Naive B cell (primary cell): ENCODE measurements at regions not wholly inside any gene's neighbourhood (a gene's known extent, or its start where the extent isn't known, plus 50 kb on each side); places are given as distances from the start of the nearest gene placed in this dataset.

Experiments
- ATAC-seq, 2 donors: fragments of 150-1000 bp; cut with Tn5 transposase; 2 replicates each; pipeline ENCODE4 v1.10.0; 2021; ENCODE audit warnings: low read depth in 2 of 2, mild to moderate bottlenecking in 2 of 2, moderate library complexity in 2 of 2
- DNase-seq: peaks from one replicate; pipeline ENCODE4 v3.0.0; 2022
- H3K27ac Mint-ChIP-seq, 6 donors: one replicate each; pipeline ENCODE4 v1.8.0; 2020 to 2022; ENCODE audit warnings: mild to moderate bottlenecking in 6 of 6, mixed read lengths in 6 of 6, moderate library complexity in 5 of 6, inconsistent platforms in 2 of 6
- H3K27me3 Mint-ChIP-seq, 3 donors: one replicate each; pipeline ENCODE4 v1.8.0; 2021 to 2022; ENCODE audit warnings: mixed read lengths in 3 of 3, mild to moderate bottlenecking in 1 of 3
- H3K36me3 Mint-ChIP-seq, 2 donors: one replicate each; pipeline ENCODE4 v1.8.0; 2020 to 2022; ENCODE audit warnings: mixed read lengths in 2 of 2, inconsistent platforms in 1 of 2, mild to moderate bottlenecking in 1 of 2
- H3K4me1 Mint-ChIP-seq, 3 donors: one replicate each; pipeline ENCODE4 v1.8.0; 2020 to 2022; ENCODE audit warnings: mixed read lengths in 3 of 3, inconsistent platforms in 1 of 3, mild to moderate bottlenecking in 1 of 3, moderate library complexity in 1 of 3
- H3K4me3 Mint-ChIP-seq, 8 donors: one replicate each; pipeline ENCODE4 v1.8.0; 2020 to 2022; ENCODE audit warnings: mild to moderate bottlenecking in 8 of 8, mixed read lengths in 8 of 8, moderate library complexity in 8 of 8, inconsistent platforms in 2 of 8
- H3K9me3 Mint-ChIP-seq, 7 donors: one replicate each; pipeline ENCODE4 v1.8.0; 2020 to 2022; ENCODE audit warnings: mixed read lengths in 7 of 7, mild to moderate bottlenecking in 5 of 7, inconsistent platforms in 2 of 7, moderate library complexity in 1 of 7

- no peak for ATAC-seq
Measured at GRCh38 chr10:121415063-121415399, 183.2 kb downstream of the FGFR2 start.

GRCh38 chr10:121416071-121416470 is 182.2 kb downstream of the FGFR2 start:
- H3K27ac Mint-ChIP-seq = no peak overlapping the region
- H3K27me3 Mint-ChIP-seq = no peaks in the 10 kb centered on the region

More at GRCh38 chr10:121415063-121415399, 183.2 kb downstream of the FGFR2 start:
- DNase-seq = no peak
- peaks cover 0 to 10% (median 1%) of the 10 kb centered on the region in 7 donors for H3K9me3 Mint-ChIP-seq
- H3K27ac Mint-ChIP-seq = no peak overlapping the region
- no peaks in the 10 kb centered on the region for H3K27me3 Mint-ChIP-seq
- H3K4me3 Mint-ChIP-seq = no peak overlapping the region
- H3K36me3 Mint-ChIP-seq = no peaks in the 10 kb centered on the region
- no peaks in the 10 kb centered on the region for H3K4me1 Mint-ChIP-seq

GRCh38 chr10:121417298-121417697 is 180.9 kb downstream of the FGFR2 start:
- Mint-ChIP-seq H3K36me3 (no peaks in the 10 kb centered on the region), H3K9me3 (peaks cover 0 to 6% (median 0%) of the 10 kb centered on the region in 7 donors), H3K4me1 (no peaks in the 10 kb centered on the region), H3K27ac (no peak overlapping the region), H3K4me3 (no peak overlapping the region), H3K27me3 (no peaks in the 10 kb centered on the region)
- DNase-seq (no peak), ATAC-seq (no peak)

More at GRCh38 chr10:121416071-121416470, 182.2 kb downstream of the FGFR2 start:
- no peak overlapping the region for H3K4me3 Mint-ChIP-seq
- peaks cover 0 to 6% (median 1%) of the 10 kb centered on the region in 7 donors for H3K9me3 Mint-ChIP-seq
- no peak for ATAC-seq
- no peak for DNase-seq
- no peaks in the 10 kb centered on the region for H3K4me1 Mint-ChIP-seq
- H3K36me3 Mint-ChIP-seq = no peaks in the 10 kb centered on the region

GRCh38 chr10:121418126-121418777 is 180.0 kb downstream of the FGFR2 start:
- Mint-ChIP-seq H3K4me3 (no peak overlapping the region), H3K27me3 (no peaks in the 10 kb centered on the region), H3K9me3 (peaks cover 0 to 4% (median 0%) of the 10 kb centered on the region in 7 donors), H3K27ac (no peak overlapping the region), H3K36me3 (no peaks in the 10 kb centered on the region), H3K4me1 (no peaks in the 10 kb centered on the region)
- ATAC-seq (no peak), DNase-seq (no peak)

GRCh38 chr10:121420006-121420405 is 178.2 kb downstream of the FGFR2 start:
- no peaks in the 10 kb centered on the region for H3K27me3 Mint-ChIP-seq
- no peak for ATAC-seq

GRCh38 chr10:121422096-121422495 is 176.1 kb downstream of the FGFR2 start:
- ATAC-seq (no peak), DNase-seq (no peak)
- no peaks in the 10 kb centered on the region for H3K4me1 Mint-ChIP-seq
- H3K27me3 Mint-ChIP-seq = no peaks in the 10 kb centered on the region
- no peaks in the 10 kb centered on the region for H3K36me3 Mint-ChIP-seq
- peaks cover 0 to 4% (median 0%) of the 10 kb centered on the region in 7 donors for H3K9me3 Mint-ChIP-seq
- no peak overlapping the region for H3K27ac Mint-ChIP-seq
- no peak overlapping the region for H3K4me3 Mint-ChIP-seq

More at GRCh38 chr10:121420006-121420405, 178.2 kb downstream of the FGFR2 start:
- H3K36me3 Mint-ChIP-seq = no peaks in the 10 kb centered on the region
- peaks cover 0 to 4% (median 0%) of the 10 kb centered on the region in 7 donors for H3K9me3 Mint-ChIP-seq
- peak overlapping the region in 1 of 6 donors; percentile 44 for H3K27ac Mint-ChIP-seq
- no peak for DNase-seq
- H3K4me3 Mint-ChIP-seq = no peak overlapping the region
- H3K4me1 Mint-ChIP-seq = no peaks in the 10 kb centered on the region

GRCh38 chr10:121425623-121426022 is 172.6 kb downstream of the FGFR2 start:
- DNase-seq = no peak
- no peaks in the 10 kb centered on the region for H3K36me3 Mint-ChIP-seq
- H3K4me1 Mint-ChIP-seq = no peaks in the 10 kb centered on the region
- no peaks in the 10 kb centered on the region for H3K27me3 Mint-ChIP-seq
- no peak overlapping the region for H3K27ac Mint-ChIP-seq
- peak overlapping the region in 1 of 8 donors; percentile 9 for H3K4me3 Mint-ChIP-seq
- ATAC-seq = no peak
- peaks cover 0 to 2% (median 0%) of the 10 kb centered on the region in 7 donors for H3K9me3 Mint-ChIP-seq

GRCh38 chr10:121426307-121426706 is 171.9 kb downstream of the FGFR2 start:
- H3K27me3 Mint-ChIP-seq = no peaks in the 10 kb centered on the region
- no peak overlapping the region for H3K27ac Mint-ChIP-seq
- DNase-seq (no peak), ATAC-seq (no peak)
- H3K4me1 Mint-ChIP-seq = no peaks in the 10 kb centered on the region
- H3K4me3 Mint-ChIP-seq = no peak overlapping the region
- H3K9me3 Mint-ChIP-seq = peaks cover 0 to 2% (median 0%) of the 10 kb centered on the region in 7 donors
- H3K36me3 Mint-ChIP-seq = no peaks in the 10 kb centered on the region
